D721Med (cell line): ENCODE measurements at regions not wholly inside any gene's neighbourhood (a gene's known extent, or its start where the extent isn't known, plus 50 kb on each side); places are given as distances from the start of the nearest gene placed in this dataset.

Source experiments
- DNase-seq: peaks from one replicate; pipeline ENCODE4 v3.0.0; 2011; ENCODE audit warnings: low spot score; ENCODE audit not compliant: insufficient read length
- FAIRE-seq: peaks from 2 replicates; lab custom pipeline; 2011; peaks lifted over from hg19 to GRCh38; lab: Jason Lieb, UNC
- CTCF ChIP-seq: IDR thresholded peaks from 2 replicates; pipeline ENCODE4 v1.5.1; 2012; ENCODE audit warnings: mild to moderate bottlenecking, control low read depth; ENCODE audit not compliant: insufficient read depth; ENCODE audit errors: missing control alignments

- FAIRE-seq: no peak
- no peak for DNase-seq
Measured at GRCh38 chr6:133767357-133767970, 121.4 kb upstream of the TCF21 start.

GRCh38 chr6:133768656-133769295 is 120.1 kb upstream of the TCF21 start:
- no peak for DNase-seq
- TF ChIP-seq CTCF: no peak
- FAIRE-seq: no peak

More at GRCh38 chr6:133767357-133767970, 121.4 kb upstream of the TCF21 start:
- no peak for TF ChIP-seq CTCF

- no peak for FAIRE-seq
- DNase-seq: no peak
- TF ChIP-seq CTCF: no peak
Measured at GRCh38 chr6:133769463-133769862, 119.5 kb upstream of the TCF21 start.

GRCh38 chr6:133772567-133772966 is 116.3 kb upstream of the TCF21 start:
- TF ChIP-seq CTCF: no peak
- FAIRE-seq: no peak

GRCh38 chr6:133773776-133774175 is 115.1 kb upstream of the TCF21 start:
- DNase-seq (no peak), FAIRE-seq (no peak)
- TF ChIP-seq CTCF: no peak

More at GRCh38 chr6:133772567-133772966, 116.3 kb upstream of the TCF21 start:
- DNase-seq: no peak

- DNase-seq: no peak
- TF ChIP-seq CTCF: no peak
- no peak for FAIRE-seq
Measured at GRCh38 chr6:133774356-133774755, 114.6 kb upstream of the TCF21 start.
